ENCODE measurements at regions not wholly inside any gene's neighbourhood (a gene's known extent, or its start where the extent isn't known, plus 50 kb on each side); places are given as distances from the start of the nearest gene placed in this dataset.

- DNase-seq (ENCODE audit: low spot score): no peak
These were observed 256.4 kb downstream of the GXYLT1 start for GRCh38 chr12:41888285-41888684.

GRCh38 chr12:41881891-41882805 lies 262.5 kb downstream of the GXYLT1 start:
- no peak for DNase-seq (ENCODE audit: low spot score)

GRCh38 chr12:41869432-41869831 lies 275.2 kb downstream of the GXYLT1 start:
- no peak for DNase-seq (ENCODE audit: low spot score)

- no peak for DNase-seq (ENCODE audit: low spot score)
These were observed 277.7 kb downstream of the GXYLT1 start for GRCh38 chr12:41866878-41867430.

GRCh38 chr12:41856228-41856627 lies 288.4 kb downstream of the GXYLT1 start:
- DNase-seq (ENCODE audit: low spot score): no peak

GRCh38 chr12:41850046-41850445 lies 294.6 kb downstream of the GXYLT1 start:
- no peak for DNase-seq (ENCODE audit: low spot score)

- DNase-seq (ENCODE audit: low spot score): no peak
These were observed 298.0 kb downstream of the GXYLT1 start for GRCh38 chr12:41846718-41847117.

- no peak for DNase-seq (ENCODE audit: low spot score)
These were observed 308.3 kb downstream of the GXYLT1 start for GRCh38 chr12:41836416-41836815.

- DNase-seq (ENCODE audit: low spot score): no peak
These were observed 309.1 kb downstream of the GXYLT1 start for GRCh38 chr12:41835556-41835955.

- no peak for DNase-seq (ENCODE audit: low spot score)
These were observed 324.7 kb downstream of the GXYLT1 start for GRCh38 chr12:41819948-41820347.

GRCh38 chr12:41804026-41804425 lies 340.6 kb downstream of the GXYLT1 start:
- no peak for DNase-seq (ENCODE audit: low spot score)

- no peak for DNase-seq (ENCODE audit: low spot score)
These were observed 341.9 kb downstream of the GXYLT1 start for GRCh38 chr12:41802803-41803202.

GRCh38 chr12:41801261-41801660 lies 343.4 kb downstream of the GXYLT1 start:
- no peak for DNase-seq (ENCODE audit: low spot score)

GRCh38 chr12:41799671-41800070 lies 345.0 kb downstream of the GXYLT1 start:
- no peak for DNase-seq (ENCODE audit: low spot score)

- no peak for DNase-seq (ENCODE audit: low spot score)
These were observed 348.8 kb downstream of the GXYLT1 start for GRCh38 chr12:41795910-41796309.

- no peak for DNase-seq (ENCODE audit: low spot score)
These were observed 349.5 kb downstream of the GXYLT1 start for GRCh38 chr12:41795051-41795600.

- DNase-seq (ENCODE audit: low spot score): no peak
These were observed 350.3 kb downstream of the GXYLT1 start for GRCh38 chr12:41794336-41794735.

GRCh38 chr12:41784957-41785356 lies 359.7 kb downstream of the GXYLT1 start:
- no peak for DNase-seq (ENCODE audit: low spot score)

GRCh38 chr12:41778934-41779333 lies 365.7 kb downstream of the GXYLT1 start:
- no peak for DNase-seq (ENCODE audit: low spot score)

GRCh38 chr12:41777064-41777790 lies 367.4 kb downstream of the GXYLT1 start:
- DNase-seq (ENCODE audit: low spot score): no peak

GRCh38 chr12:41772478-41772877 lies 372.2 kb downstream of the GXYLT1 start:
- DNase-seq (ENCODE audit: low spot score): no peak

GRCh38 chr12:41769810-41770209 lies 374.9 kb downstream of the GXYLT1 start:
- no peak for DNase-seq (ENCODE audit: low spot score)

GRCh38 chr12:41768456-41768855 lies 376.2 kb downstream of the GXYLT1 start:
- no peak for DNase-seq (ENCODE audit: low spot score)

All from AG20443 (cell line).